Activated T-helper 17 cell treated with anti-CD3 and anti-CD28 coated beads, Interleukin-2, amount 50 U/mL, for 72 hours (primary cell): ENCODE measurements at regions not wholly inside any gene's neighbourhood (a gene's known extent, or its start where the extent isn't known, plus 50 kb on each side); places are given as distances from the start of the nearest gene placed in this dataset.
"Not testable (repeated sequence)": the region's sequence is repeated elsewhere in the genome, so short reads cannot be mapped to it uniquely, and the experiment has no call there.

ENCODE experiments used
- ATAC-seq: fragments of 150-1000 bp; cut with Tn5 transposase; replicated peaks from 2 replicates; pipeline ENCODE4 v1.10.0; 2021; ENCODE audit warnings: mild to moderate bottlenecking, moderate library complexity
- H3K27ac Mint-ChIP-seq: one replicate; pipeline ENCODE4 v1.8.0; 2022; ENCODE audit warnings: mixed read lengths
- H3K27me3 Mint-ChIP-seq: one replicate; pipeline ENCODE4 v1.8.0; 2022; ENCODE audit warnings: mixed read lengths
- H3K36me3 Mint-ChIP-seq: one replicate; pipeline ENCODE4 v1.8.0; 2022; ENCODE audit warnings: low read depth, mild to moderate bottlenecking, mixed read lengths
- H3K4me1 Mint-ChIP-seq: one replicate; pipeline ENCODE4 v1.8.0; 2022; ENCODE audit warnings: mixed read lengths
- H3K4me3 Mint-ChIP-seq: one replicate; pipeline ENCODE4 v1.8.0; 2022; ENCODE audit warnings: mild to moderate bottlenecking, mixed read lengths
- H3K9me3 Mint-ChIP-seq: one replicate; pipeline ENCODE4 v1.8.0; 2022; ENCODE audit warnings: mixed read lengths

DNA sequence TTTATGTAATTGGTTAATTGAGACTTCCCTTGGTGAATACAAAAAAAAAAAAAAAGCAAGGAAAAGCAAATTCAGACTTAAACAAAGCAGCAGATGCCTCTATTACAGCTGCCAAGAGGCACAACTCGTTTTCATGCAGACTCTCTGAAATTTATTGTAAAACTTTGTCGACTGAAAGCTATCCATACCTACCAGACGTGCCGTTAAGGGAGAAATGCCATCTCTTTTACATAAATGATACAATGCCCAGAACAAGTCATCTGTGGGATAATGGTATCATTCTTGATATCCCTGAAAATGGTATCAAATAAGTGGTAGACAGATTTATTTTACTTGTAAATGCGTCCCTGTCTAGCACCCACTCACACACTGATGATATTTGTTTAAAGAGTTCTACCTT is 724.2 kb downstream of the NSUN3 start:
- no peaks in the 10 kb centered on the region for H3K4me1 Mint-ChIP-seq
- no peak overlapping the region for H3K27ac Mint-ChIP-seq
- peaks cover 2% of the 10 kb centered on the region for H3K9me3 Mint-ChIP-seq
- ATAC-seq: no peak
- no peaks in the 10 kb centered on the region for H3K27me3 Mint-ChIP-seq
- H3K36me3 Mint-ChIP-seq: no peaks in the 10 kb centered on the region
- H3K4me3 Mint-ChIP-seq: no peak overlapping the region

DNA sequence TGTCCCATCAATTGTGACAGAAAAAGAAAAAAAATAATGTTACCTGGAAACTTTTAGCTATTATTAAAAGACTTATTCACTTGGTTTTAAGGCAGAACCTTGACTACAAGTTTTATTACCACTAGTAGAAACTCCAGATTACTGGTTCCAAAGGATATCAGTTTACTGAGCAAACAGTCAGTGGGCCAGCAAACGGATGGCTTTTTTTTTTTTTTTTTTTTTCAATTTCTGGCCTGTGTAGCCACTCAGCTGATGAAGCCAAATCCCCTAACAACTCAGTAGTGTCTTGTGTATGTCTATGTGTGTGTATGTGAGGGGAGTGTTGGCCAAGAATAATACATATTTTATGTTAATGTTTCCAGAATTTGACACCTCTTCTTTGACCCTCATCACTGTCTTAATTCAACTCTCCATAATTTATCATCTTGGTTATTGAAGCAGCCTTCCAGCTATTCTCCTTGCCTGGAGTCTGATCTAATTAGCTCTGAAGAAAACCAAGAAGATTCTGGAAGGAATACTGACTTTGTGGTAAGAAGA is 724.9 kb downstream of the NSUN3 start:
- H3K27ac Mint-ChIP-seq: no peak overlapping the region
- no peaks in the 10 kb centered on the region for H3K36me3 Mint-ChIP-seq

DNA sequence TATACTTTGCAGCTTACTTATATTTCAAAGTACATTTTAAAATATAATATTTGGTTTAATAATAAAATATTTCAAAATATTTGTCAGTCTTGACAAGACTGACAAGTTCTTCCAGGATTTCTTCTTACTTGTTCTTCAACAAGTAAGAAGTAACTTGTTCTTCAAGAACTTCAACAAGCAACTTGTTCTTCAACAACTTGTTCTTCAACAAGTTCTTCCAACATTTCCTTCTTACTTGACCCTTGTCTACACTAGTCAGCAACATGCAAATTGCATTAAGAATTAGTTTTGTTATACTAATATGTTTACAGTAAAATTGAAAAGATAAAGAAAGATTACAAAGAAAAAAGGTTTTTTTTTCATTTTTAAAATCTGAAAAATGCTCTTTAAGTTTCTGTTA is 731.7 kb downstream of the NSUN3 start:
- Mint-ChIP-seq H3K9me3 (peaks cover 13% of the 10 kb centered on the region), H3K4me3 (no peak overlapping the region), H3K36me3 (no peaks in the 10 kb centered on the region), H3K4me1 (no peaks in the 10 kb centered on the region), H3K27me3 (no peaks in the 10 kb centered on the region), H3K27ac (no peak overlapping the region)
- ATAC-seq: no peak

More for the DNA sequence above, 724.9 kb downstream of the NSUN3 start:
- Mint-ChIP-seq H3K27me3 (no peaks in the 10 kb centered on the region), H3K9me3 (peaks cover 7% of the 10 kb centered on the region), H3K4me1 (no peaks in the 10 kb centered on the region), H3K4me3 (no peak overlapping the region)
- no peak for ATAC-seq

DNA sequence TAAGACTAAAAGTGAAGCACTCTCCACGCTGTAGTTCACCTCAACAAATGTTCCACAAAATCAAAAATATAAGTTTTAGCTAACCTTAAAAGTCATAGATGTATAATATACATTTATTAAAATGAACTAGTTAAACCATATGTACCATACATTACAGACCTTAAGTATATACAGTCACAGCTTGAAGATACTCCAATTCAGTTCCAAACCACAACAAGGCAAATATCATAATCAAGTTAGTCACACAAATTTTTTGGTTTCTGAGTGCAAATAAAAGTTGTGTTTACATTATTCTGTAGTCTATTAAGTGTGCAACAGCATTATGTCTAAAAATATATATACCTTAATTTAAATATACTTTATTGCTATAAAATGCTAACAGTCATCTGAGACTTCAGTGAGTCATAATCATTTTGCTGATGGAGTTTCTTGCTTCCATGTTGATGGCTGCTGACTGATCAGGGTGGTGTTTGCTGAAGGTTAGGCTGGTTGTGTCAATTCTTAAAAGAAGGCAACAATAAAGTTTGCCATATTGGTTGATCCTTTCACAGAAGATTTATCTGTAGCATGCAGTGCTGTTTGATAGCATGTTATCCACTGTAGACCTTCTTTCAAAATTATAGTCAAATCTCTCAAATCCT is 736.7 kb downstream of the NSUN3 start:
- Mint-ChIP-seq H3K27ac (no peak overlapping the region), H3K4me3 (no peak overlapping the region), H3K9me3 (peaks cover 3% of the 10 kb centered on the region), H3K4me1 (no peaks in the 10 kb centered on the region), H3K27me3 (no peaks in the 10 kb centered on the region), H3K36me3 (no peaks in the 10 kb centered on the region)
- ATAC-seq: no peak

GRCh38 chr3:94811836-94812235 is 749.0 kb downstream of the NSUN3 start:
- Mint-ChIP-seq H3K27me3 (no peaks in the 10 kb centered on the region), H3K9me3 (peaks cover 6% of the 10 kb centered on the region), H3K4me1 (no peaks in the 10 kb centered on the region), H3K4me3 (no peak overlapping the region), H3K36me3 (no peaks in the 10 kb centered on the region), H3K27ac (no peak overlapping the region)
- no peak for ATAC-seq

DNA sequence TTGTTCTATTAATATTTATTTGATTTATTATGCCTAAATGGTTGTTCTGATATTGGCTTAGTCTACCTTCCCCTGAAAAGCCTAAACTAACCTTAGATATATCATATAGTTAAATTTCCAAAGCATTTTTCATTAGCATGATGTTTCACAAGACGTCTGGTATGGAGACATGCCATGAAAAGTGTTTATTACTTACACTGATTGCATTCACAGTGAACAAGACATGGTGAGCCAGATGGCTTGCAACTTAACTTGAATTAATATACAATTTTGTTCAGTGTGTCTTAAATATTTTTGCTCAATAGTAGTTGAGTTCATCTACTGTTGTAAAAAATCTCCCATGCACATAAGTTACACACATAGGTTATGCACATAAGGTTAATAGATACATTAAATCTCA is 758.4 kb downstream of the NSUN3 start:
- ATAC-seq: no peak
- no peaks in the 10 kb centered on the region for H3K36me3 Mint-ChIP-seq
- H3K27ac Mint-ChIP-seq: no peak overlapping the region
- H3K4me3 Mint-ChIP-seq: no peak overlapping the region
- no peaks in the 10 kb centered on the region for H3K27me3 Mint-ChIP-seq
- H3K4me1 Mint-ChIP-seq: no peaks in the 10 kb centered on the region
- H3K9me3 Mint-ChIP-seq: peaks cover 9% of the 10 kb centered on the region

- no peak for ATAC-seq
- no peaks in the 10 kb centered on the region for H3K4me1 Mint-ChIP-seq
Observed at GRCh38 chr3:94822298-94822697, 759.4 kb downstream of the NSUN3 start.

DNA sequence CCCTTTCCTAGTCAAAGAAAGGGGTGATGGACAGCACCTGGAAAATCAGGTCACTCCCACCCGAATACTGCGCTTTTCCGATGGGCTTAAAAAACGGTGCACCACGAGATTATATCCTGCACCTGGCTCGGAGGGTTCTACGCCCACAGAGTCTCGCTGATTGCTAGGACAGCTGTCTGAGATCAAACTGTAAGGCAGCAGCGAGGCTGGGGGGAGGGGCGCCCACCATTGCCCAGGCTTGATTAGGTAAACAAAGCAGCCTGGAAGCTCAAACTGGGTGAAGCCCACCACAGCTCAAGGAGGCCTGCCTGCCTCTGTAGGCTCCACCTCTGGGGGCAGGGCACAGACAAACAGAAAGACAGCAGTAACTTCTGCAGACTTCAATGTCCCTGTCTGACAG is 783.4 kb downstream of the NSUN3 start:
- not testable (repeated sequence) for ATAC-seq, H3K9me3 Mint-ChIP-seq, H3K27me3 Mint-ChIP-seq, H3K36me3 Mint-ChIP-seq, H3K27ac Mint-ChIP-seq, H3K4me1 Mint-ChIP-seq, H3K4me3 Mint-ChIP-seq

More at GRCh38 chr3:94822298-94822697, 759.4 kb downstream of the NSUN3 start:
- Mint-ChIP-seq H3K27me3 (no peaks in the 10 kb centered on the region), H3K36me3 (no peaks in the 10 kb centered on the region), H3K27ac (no peak overlapping the region), H3K9me3 (peaks cover 9% of the 10 kb centered on the region), H3K4me3 (no peak overlapping the region)

- Mint-ChIP-seq H3K36me3 (no peaks in the 10 kb centered on the region), H3K9me3 (peaks cover 12% of the 10 kb centered on the region)
- no peak for ATAC-seq
Observed at GRCh38 chr3:94862703-94863102, 799.8 kb downstream of the NSUN3 start.

DNA sequence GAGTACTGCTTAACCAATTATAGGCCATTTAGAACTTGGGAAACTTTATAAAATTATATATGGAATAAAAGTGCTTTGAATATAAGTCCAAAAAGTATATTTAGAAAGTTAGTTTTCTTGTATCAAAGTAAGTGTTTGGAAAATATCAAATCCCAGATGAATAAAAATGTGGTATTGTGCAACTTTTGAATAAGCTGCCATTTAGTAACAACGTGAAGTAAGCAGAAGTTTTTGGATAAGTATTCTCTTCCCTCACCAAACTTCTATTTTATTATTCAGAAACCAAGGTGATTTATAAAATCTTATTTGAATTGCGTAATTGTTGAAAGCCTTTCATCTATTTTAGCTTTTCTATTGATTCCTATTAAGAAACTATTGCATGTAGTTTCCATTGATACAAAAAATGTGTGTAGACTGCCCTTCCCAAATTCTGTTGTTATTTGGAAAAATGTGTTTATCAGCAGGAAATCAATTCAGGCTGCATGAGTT is 806.2 kb downstream of the NSUN3 start:
- Mint-ChIP-seq H3K27ac (no peak overlapping the region), H3K9me3 (peaks cover 5% of the 10 kb centered on the region), H3K27me3 (no peaks in the 10 kb centered on the region), H3K4me3 (no peak overlapping the region), H3K36me3 (no peaks in the 10 kb centered on the region), H3K4me1 (no peaks in the 10 kb centered on the region)
- ATAC-seq: no peak

More at GRCh38 chr3:94862703-94863102, 799.8 kb downstream of the NSUN3 start:
- Mint-ChIP-seq H3K4me3 (no peak overlapping the region), H3K27me3 (no peaks in the 10 kb centered on the region), H3K4me1 (no peaks in the 10 kb centered on the region), H3K27ac (no peak overlapping the region)

- Mint-ChIP-seq H3K9me3 (no peaks in the 10 kb centered on the region), H3K36me3 (no peaks in the 10 kb centered on the region), H3K4me3 (no peak overlapping the region), H3K27ac (no peak overlapping the region), H3K4me1 (no peaks in the 10 kb centered on the region), H3K27me3 (no peaks in the 10 kb centered on the region)
- ATAC-seq: no peak
Observed at GRCh38 chr3:94873751-94874150, 810.9 kb downstream of the NSUN3 start.

- no peaks in the 10 kb centered on the region for H3K36me3 Mint-ChIP-seq
- no peak overlapping the region for H3K4me3 Mint-ChIP-seq
- no peaks in the 10 kb centered on the region for H3K27me3 Mint-ChIP-seq
- H3K4me1 Mint-ChIP-seq: no peaks in the 10 kb centered on the region
- ATAC-seq: no peak
- no peaks in the 10 kb centered on the region for H3K9me3 Mint-ChIP-seq
- H3K27ac Mint-ChIP-seq: no peak overlapping the region
Observed at GRCh38 chr3:94875149-94875548, 812.3 kb downstream of the NSUN3 start.

- H3K27ac Mint-ChIP-seq: no peak overlapping the region
- ATAC-seq: no peak
- no peak overlapping the region for H3K4me3 Mint-ChIP-seq
- H3K4me1 Mint-ChIP-seq: no peaks in the 10 kb centered on the region
- no peaks in the 10 kb centered on the region for H3K27me3 Mint-ChIP-seq
- peaks cover 14% of the 10 kb centered on the region for H3K9me3 Mint-ChIP-seq
- no peaks in the 10 kb centered on the region for H3K36me3 Mint-ChIP-seq
Observed at GRCh38 chr3:94887065-94887464, 824.2 kb downstream of the NSUN3 start.

- no peaks in the 10 kb centered on the region for H3K4me1 Mint-ChIP-seq
- no peaks in the 10 kb centered on the region for H3K27me3 Mint-ChIP-seq
- H3K4me3 Mint-ChIP-seq: no peak overlapping the region
- peaks cover 7% of the 10 kb centered on the region for H3K9me3 Mint-ChIP-seq
- H3K36me3 Mint-ChIP-seq: no peaks in the 10 kb centered on the region
- ATAC-seq: no peak
- no peak overlapping the region for H3K27ac Mint-ChIP-seq
Observed at GRCh38 chr3:94896994-94897393, 834.1 kb downstream of the NSUN3 start.

GRCh38 chr3:94904156-94904674 is 841.4 kb downstream of the NSUN3 start:
- no peak overlapping the region for H3K27ac Mint-ChIP-seq
- no peaks in the 10 kb centered on the region for H3K4me1 Mint-ChIP-seq
- no peaks in the 10 kb centered on the region for H3K27me3 Mint-ChIP-seq
- H3K4me3 Mint-ChIP-seq: no peak overlapping the region
- no peak for ATAC-seq
- no peaks in the 10 kb centered on the region for H3K36me3 Mint-ChIP-seq
- no peaks in the 10 kb centered on the region for H3K9me3 Mint-ChIP-seq
